ENCODE measurements at regions not wholly inside any gene's neighbourhood (a gene's known extent, or its start where the extent isn't known, plus 50 kb on each side); places are given as distances from the start of the nearest gene placed in this dataset.
A peak's percentile ranks its signal among the peaks of the same experiment; 100 is the strongest.
"Not testable (repeated sequence)": the region's sequence is repeated elsewhere in the genome, so short reads cannot be mapped to it uniquely, and the experiment has no call there.

DNA sequence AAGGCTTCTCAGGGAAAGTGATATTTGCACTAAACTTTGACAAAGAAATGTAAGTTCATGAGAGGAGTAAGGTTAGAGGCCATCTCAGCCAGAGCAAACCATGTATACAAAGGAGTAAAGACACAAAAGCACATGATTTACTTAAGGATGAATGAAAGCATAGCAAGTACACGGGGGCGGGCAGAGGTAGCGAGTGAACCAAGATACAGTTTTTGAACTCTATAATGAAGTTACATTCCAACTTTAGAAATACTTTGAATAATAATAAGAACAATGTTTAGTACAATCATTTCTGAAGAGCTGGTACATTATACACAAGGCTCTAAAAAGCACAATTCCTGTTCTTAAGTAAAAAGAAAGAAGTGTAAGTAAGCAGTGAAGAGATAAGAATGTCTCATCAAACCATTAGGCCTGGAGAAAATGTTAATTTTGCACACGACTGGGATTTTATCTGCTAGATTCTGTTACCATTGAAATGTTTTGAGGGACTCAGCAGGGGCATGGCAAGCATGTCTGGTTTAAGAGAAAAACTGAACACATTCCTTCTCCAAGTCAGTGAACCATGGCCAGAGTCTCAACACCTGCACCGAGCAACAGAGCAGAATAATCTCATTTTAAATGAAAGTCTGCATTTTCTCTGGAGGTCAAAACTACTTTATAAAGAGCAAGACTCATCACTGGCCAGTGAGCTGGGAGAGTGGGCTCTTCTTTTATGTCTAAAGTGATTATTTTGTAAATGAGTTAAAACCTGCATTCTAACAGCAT is 147.6 kb upstream of the TRPM3 start:
- no peak for DNase-seq

GRCh38 chr9:71263451-71263850 is 142.0 kb upstream of the TRPM3 start:
- DNase-seq = no peak

GRCh38 chr9:71260419-71260818 is 139.0 kb upstream of the TRPM3 start:
- DNase-seq = not testable (repeated sequence)

DNA sequence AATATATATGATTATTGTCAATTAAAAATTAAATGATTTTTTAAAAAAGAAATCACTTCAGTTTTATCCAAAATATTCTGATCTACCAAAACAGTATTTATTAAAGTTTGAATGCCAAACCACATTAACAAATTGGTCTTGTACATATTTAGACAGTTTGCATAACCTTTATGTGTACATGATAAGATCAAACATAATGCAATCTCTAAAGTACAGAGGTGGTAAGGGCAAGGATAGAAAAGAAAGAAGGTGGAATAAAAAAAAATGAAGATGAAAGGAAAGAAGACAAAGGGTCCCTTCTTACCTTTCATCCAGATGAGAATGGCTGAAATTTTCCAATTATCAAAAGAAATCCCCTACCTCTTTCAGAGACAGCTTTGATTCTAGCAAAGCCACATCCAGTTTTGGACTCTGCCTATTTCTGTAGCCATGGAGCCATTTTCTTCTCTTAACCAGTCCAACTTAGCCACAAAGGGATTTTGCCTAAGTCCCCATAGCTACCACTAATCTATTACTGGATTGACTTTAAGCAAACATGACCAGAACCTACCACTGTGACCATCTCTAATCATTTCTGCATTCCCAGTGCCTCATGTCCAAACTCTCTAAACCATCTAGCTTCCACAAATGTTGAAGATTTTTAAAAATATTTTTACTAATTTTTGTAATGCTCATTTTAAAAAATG is 133.3 kb upstream of the TRPM3 start:
- no peak for DNase-seq

DNA sequence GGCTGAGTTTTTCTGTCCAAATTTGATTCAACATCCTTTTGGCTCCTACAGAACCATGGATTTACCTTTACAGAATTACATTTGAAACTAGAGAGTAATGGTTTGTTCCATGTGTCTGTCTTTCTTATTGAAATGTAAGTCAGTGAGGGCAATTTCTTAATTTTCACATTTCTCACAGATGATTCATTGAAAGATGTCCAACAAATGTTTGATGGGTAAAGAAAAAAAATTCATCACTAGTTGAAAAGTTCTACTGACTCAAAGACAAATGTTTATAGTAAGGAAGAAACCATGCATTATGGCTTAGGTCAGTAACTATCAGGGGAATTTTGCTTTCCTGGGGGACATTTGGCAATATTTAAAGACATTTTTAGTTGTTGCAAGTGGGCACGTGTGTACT is 131.6 kb upstream of the TRPM3 start:
- DNase-seq = no peak

DNA sequence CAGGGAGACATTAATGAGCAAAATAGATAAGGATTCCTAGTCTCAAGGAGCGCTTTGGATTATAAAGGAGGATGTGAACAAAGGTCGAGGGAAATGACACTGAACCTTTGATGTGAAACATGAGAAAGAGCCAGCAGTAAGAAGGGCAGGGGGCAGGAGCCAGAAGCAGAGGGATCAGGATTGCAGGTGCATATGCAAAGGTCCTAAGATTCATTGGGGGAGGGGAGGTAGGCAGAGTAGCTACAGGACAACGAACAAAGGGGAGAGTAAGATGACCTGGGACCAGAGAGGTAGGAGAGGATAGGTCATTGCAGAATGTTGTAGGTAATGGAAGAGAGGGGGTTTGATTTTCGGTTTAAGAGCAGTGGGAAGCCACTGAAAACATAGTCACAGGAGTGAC is 129.2 kb upstream of the TRPM3 start:
- DNase-seq = no peak

DNA sequence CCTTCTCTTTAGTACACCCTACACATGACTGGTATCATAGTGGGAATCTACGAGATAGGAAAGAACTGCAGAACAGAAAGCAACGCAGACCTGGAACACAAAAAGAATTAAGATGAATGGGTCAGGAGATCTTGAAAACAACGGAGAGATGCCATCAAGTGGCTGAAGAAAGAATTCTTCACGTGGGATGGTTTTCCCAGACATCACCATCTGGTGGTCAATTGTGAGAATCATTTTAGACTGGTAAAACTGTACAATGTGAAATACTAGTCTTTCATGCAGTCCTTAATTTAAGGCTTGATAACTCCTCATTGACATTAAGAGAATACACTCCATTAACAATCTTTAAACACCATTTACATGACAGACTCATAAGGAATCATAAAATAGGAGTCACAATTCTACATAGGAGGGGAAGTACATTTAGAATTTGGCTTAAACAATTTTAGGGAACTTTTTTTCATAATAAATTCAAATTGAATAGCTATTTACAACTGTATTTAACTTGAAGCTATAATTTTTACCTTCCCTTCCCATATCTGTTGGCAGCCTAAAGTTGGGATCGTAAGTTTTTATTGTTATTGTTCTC is 128.4 kb upstream of the TRPM3 start:
- DNase-seq = peak in 1 of 2 experiments; percentile 84

GRCh38 chr9:71245651-71246050 is 124.2 kb upstream of the TRPM3 start:
- DNase-seq = no peak

- no peak for DNase-seq
Measured at GRCh38 chr9:71243951-71244350, 122.5 kb upstream of the TRPM3 start.

DNA sequence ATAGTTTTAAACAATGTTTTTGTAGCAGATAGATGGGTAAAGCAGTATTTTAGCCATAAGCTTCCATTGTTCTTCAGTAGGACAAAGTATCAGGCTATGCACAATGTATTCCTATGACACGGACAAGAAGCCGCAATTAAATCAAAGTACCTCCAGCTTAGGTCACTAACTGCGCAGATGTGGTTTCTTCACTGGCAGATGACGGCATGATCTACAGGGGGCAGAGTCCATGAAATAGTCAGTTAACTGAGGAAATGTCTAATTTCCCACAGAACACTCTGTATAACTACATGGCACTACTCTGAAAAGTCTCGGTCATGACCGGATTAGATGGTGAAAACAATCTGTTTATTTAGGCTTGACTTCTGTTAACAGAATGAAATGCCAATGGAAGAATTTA is 120.7 kb upstream of the TRPM3 start:
- DNase-seq = no peak

- no peak for DNase-seq
Measured at GRCh38 chr9:71237051-71237450, 115.6 kb upstream of the TRPM3 start.

- peak in 1 of 2 experiments; percentile 16 for DNase-seq
Measured at GRCh38 chr9:71233646-71234045, 112.2 kb upstream of the TRPM3 start.

- DNase-seq = no peak
Measured at GRCh38 chr9:71223953-71224538, 102.6 kb upstream of the TRPM3 start.

DNA sequence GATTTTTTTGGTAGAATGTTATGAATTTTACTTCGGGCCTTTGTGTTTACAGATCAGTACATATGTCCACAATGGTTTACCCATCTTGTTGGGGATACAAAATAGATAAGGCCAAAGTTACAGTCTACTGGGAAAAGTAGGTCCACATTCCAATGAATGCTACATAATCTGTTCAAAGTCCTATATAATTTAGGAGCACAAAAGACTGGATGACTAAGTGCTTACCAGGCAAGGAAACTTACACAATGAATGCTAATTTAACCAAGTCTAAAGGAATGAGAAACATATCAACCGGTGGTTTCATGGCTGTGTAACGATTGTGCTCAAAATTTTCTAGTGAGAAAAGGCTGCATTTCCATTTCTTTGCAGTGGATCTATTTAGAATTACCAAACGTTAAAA is 97.4 kb upstream of the TRPM3 start:
- no peak for DNase-seq

GRCh38 chr9:71213633-71214032 is 92.2 kb upstream of the TRPM3 start:
- no peak for DNase-seq

GRCh38 chr9:71210326-71210725 is 88.9 kb upstream of the TRPM3 start:
- no peak for DNase-seq

GRCh38 chr9:71209890-71210289 is 88.5 kb upstream of the TRPM3 start:
- DNase-seq = no peak

- no peak for DNase-seq
Measured at GRCh38 chr9:71202931-71203330, 81.5 kb upstream of the TRPM3 start.

DNA sequence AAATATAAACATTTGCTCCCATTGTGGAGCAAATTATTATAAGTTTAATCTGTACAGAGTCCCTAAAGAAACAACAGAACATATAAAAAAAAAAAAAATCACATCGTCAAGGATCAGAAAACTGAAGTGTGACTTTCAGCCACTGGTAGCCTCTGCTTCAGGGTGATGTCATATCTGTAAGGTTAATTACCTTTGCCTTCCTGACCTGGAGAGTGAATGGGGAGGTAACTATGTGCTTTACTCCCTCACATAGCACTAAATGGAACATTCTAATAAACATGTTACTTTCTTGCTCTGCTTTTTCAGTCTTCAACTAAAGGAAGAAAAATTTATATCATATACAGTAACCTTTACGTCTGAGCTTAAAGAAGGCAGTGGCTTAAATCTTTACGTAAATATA is 70.3 kb upstream of the TRPM3 start:
- DNase-seq = no peak

DNA sequence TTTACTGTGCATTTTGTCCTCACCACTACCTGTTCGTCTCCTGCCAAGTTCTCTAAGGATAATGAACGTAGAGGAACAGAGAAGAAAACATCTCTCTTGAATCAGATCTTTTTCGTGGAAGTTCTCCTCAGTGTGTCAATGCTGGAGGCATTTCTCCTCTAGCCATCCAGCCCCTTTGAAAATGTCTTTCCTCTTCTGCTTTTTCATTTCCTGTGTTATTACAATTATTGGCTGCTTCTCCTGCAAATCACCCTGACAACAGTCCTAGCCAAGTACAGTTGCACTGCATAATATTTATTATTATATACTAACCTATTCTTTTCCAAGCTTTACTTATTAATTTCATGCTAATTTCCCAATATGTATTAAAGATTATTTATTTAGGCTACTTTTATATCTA is 61.8 kb upstream of the TRPM3 start:
- DNase-seq = no peak

- DNase-seq = no peak
Measured at GRCh38 chr9:71179183-71179582, 57.8 kb upstream of the TRPM3 start.

DNA sequence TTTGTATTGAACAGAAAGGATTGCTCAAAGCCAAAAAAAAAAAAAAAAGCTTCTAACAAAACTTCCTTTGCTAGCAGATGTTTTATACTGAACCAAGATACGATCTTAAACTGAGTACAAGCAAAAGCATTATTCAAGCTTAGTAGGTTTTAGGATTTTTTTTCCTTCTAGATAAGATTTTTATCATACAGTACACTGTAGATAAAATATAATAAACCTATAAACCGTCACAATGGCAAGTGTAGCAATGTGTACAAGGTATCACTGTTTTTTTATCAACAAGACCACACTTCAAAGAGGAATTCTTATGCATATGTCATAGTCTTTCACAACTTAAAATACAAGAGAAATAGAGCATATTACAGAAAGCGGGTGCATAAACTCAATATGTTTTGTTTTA is 56.5 kb upstream of the TRPM3 start:
- DNase-seq = no peak

- DNase-seq = no peak
Measured at GRCh38 chr9:71171517-71171916, 50.1 kb upstream of the TRPM3 start.
